Subcutaneous abdominal adipose tissue (tissue), 5 donors: ENCODE measurements at regions not wholly inside any gene's neighbourhood (a gene's known extent, or its start where the extent isn't known, plus 50 kb on each side); places are given as distances from the start of the nearest gene placed in this dataset.

ENCODE experiments used
- H3K27ac ChIP-seq: one replicate; pipeline ENCODE4 v1.7.0; 2013; ENCODE audit warnings: low read depth, mild to moderate bottlenecking, inconsistent platforms, low read length, moderate library complexity
- H3K27me3 ChIP-seq, 5 donors: one replicate each; pipeline ENCODE4 v1.7.0; 2013; ENCODE audit warnings: low read length in 5 of 5, inconsistent platforms in 1 of 5; ENCODE audit not compliant: control insufficient read depth in 5 of 5, insufficient read depth in 4 of 5
- H3K36me3 ChIP-seq, 5 donors: one replicate each; pipeline ENCODE4 v1.7.0; 2013; ENCODE audit warnings: low read length in 5 of 5; ENCODE audit not compliant: control insufficient read depth in 5 of 5, insufficient read depth in 5 of 5
- H3K4me1 ChIP-seq, 5 donors: one replicate each; pipeline ENCODE4 v1.7.0; 2013; ENCODE audit warnings: low read length in 5 of 5, mild to moderate bottlenecking in 3 of 5, moderate library complexity in 1 of 5; ENCODE audit not compliant: control insufficient read depth in 5 of 5, insufficient read depth in 5 of 5
- H3K4me3 ChIP-seq, 5 donors: one replicate each; pipeline ENCODE4 v1.7.0; 2013; ENCODE audit warnings: low read length in 5 of 5, low read depth in 1 of 5
- H3K9ac ChIP-seq, 5 donors: one replicate each; pipeline ENCODE4 v1.7.0; 2013; ENCODE audit warnings: low read length in 5 of 5, mild to moderate bottlenecking in 4 of 5, moderate library complexity in 3 of 5
- H3K9me3 ChIP-seq, 5 donors: one replicate each; pipeline ENCODE4 v1.7.0; 2013; ENCODE audit warnings: low read length in 5 of 5; ENCODE audit not compliant: control insufficient read depth in 5 of 5
- donor health status: healthy.
- donor health status: healthy.
- donor health status: healthy.
- donor health status: healthy.
- donor health status: healthy.

DNA sequence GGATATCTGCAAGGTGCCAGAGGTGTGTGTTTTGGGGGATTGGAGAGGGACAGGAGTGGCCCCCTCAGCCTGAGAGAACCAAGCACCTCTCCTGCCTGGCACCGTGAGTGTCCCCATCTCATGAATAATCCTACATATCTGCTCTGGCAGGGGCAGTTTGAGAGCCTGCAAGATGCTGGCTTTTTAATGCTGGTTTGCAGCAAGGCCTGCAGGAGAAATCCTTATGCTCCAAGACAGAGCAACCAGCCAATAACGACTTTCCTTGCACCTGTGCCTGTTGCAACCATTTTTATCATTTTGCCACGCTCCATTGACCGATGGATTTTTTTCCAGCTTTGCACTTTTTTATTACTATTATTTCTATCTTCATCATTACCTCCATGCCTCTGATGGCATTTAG, 259.4 kb upstream of the SKOR2 start:
- Histone ChIP-seq H3K27ac (no peak overlapping the region), H3K9me3 (no peaks in the 10 kb centered on the region), H3K36me3 (no peaks in the 10 kb centered on the region), H3K27me3 (peaks cover 0 to 2% (median 0%) of the 10 kb centered on the region in 5 donors), H3K4me3 (no peak overlapping the region), H3K4me1 (no peaks in the 10 kb centered on the region), H3K9ac (no peak overlapping the region)

DNA sequence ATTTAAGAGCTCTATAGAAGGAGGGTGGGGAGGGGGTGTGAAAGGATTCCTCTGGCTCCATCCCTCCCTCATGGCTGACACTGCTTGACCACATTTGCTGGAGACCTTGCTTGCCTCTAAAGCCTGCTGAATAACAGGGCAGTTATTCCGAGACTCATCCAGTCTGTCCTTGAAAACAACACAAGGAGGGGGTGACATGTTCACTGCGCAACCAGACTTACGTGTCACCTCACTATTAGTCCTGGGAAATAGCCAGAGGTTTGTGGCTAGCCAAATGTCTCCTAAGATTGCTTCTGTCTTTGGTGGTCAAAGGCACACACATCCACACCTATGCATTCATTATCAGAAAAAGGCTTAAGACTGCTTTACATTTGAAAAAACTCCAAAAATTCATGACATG, 256.2 kb upstream of the SKOR2 start:
- Histone ChIP-seq H3K27ac (no peak overlapping the region), H3K27me3 (peaks cover 0 to 2% (median 0%) of the 10 kb centered on the region in 5 donors), H3K4me3 (no peak overlapping the region), H3K36me3 (no peaks in the 10 kb centered on the region), H3K9ac (no peak overlapping the region), H3K9me3 (no peaks in the 10 kb centered on the region), H3K4me1 (no peaks in the 10 kb centered on the region)

DNA sequence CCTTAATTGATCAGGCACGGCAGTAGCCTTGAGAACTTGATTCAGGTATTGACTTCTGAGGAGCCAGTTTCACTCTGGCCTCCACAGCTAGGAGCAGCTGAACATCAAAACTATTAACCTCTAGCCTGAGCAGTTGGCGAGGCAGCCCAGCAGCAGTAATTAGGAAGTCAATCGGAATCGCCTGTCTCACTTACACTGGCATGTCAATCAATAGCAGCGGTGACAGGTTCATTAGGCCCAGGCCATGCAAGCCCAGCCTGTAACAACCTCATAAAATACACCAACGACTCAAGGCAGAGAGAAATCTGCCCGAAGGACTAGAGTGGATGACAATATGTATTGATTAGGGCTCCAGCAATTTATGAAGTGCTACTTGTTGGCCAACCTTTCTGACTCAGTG, 255.4 kb upstream of the SKOR2 start:
- Histone ChIP-seq H3K27ac (no peak overlapping the region), H3K4me3 (no peak overlapping the region)

DNA sequence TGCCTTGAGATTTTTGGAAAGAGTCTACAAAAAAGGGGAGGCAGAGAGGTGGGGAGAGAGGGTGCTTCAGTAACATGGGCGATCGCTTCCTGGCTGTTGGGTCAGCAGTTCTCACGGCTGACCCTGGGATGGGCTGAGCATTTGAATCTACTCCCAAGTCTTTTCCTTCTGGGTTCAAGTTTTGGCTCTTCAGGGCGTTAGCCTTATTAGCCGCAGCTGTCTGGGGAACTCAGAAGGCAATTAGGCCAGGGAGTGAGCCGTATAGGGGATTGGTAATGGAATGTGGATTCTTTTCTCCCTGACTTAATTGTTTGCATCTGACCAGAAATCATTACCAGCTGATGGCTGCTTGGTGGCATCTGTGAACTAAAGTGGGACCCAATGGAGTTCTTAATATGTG, 250.5 kb upstream of the SKOR2 start:
- Histone ChIP-seq H3K9me3 (peaks cover 0 to 5% (median 0%) of the 10 kb centered on the region in 5 donors), H3K27ac (no peak overlapping the region), H3K4me1 (no peaks in the 10 kb centered on the region), H3K36me3 (no peaks in the 10 kb centered on the region), H3K9ac (no peak overlapping the region), H3K27me3 (peaks cover 0 to 2% (median 0%) of the 10 kb centered on the region in 5 donors), H3K4me3 (no peak overlapping the region)

More for the DNA sequence above, 255.4 kb upstream of the SKOR2 start:
- no peaks in the 10 kb centered on the region for H3K4me1 ChIP-seq
- H3K27me3 ChIP-seq: peaks cover 0 to 2% (median 0%) of the 10 kb centered on the region in 5 donors
- no peaks in the 10 kb centered on the region for H3K9me3 ChIP-seq
- no peaks in the 10 kb centered on the region for H3K36me3 ChIP-seq
- H3K9ac ChIP-seq: no peak overlapping the region

DNA sequence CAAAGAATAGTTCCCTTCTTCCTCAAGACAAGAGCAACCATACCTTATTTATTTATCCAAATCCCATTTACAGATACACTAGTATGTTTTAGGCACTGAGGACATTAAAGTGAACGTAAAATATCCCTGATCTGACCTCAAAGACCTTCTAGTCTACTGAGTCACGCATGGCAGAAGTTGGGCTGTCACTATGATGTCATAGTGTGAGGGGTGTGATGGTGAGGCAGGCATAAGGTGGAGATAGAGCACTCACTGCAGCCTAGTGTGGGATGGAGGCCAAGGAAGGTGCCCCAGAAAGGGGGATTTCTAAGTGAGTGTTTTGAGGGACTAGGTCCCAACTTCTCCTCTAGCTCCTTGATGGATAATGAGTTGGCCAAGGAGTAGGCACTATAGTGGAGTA, 249.5 kb upstream of the SKOR2 start:
- Histone ChIP-seq H3K4me1 (no peaks in the 10 kb centered on the region), H3K27me3 (peaks cover 0 to 2% (median 0%) of the 10 kb centered on the region in 5 donors), H3K9me3 (peaks cover 0 to 5% (median 0%) of the 10 kb centered on the region in 5 donors), H3K4me3 (no peak overlapping the region), H3K9ac (no peak overlapping the region), H3K27ac (no peak overlapping the region), H3K36me3 (no peaks in the 10 kb centered on the region)

DNA sequence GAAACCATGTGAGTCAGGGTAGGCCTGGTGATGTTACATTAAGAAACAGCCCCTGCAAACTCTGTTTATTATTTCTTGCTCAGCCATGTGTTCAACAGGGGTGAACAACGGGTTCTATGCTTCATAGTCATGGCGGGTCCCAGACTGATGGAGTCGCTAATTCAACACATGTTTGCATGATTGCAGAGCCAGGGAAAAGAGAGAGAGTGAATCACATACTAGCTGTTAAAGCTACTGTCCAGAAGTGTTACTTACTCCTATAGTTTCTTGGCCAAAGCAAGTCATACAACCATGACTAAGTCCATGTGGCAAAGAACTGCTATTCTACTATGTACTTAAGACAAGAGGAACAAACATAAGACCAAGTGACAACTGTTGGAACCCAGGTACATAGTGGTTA, 241.2 kb upstream of the SKOR2 start:
- H3K27me3 ChIP-seq: no peaks in the 10 kb centered on the region
- H3K4me3 ChIP-seq: no peak overlapping the region
- H3K9ac ChIP-seq: no peak overlapping the region
- no peaks in the 10 kb centered on the region for H3K36me3 ChIP-seq
- no peaks in the 10 kb centered on the region for H3K4me1 ChIP-seq
- no peaks in the 10 kb centered on the region for H3K9me3 ChIP-seq
- no peak overlapping the region for H3K27ac ChIP-seq

DNA sequence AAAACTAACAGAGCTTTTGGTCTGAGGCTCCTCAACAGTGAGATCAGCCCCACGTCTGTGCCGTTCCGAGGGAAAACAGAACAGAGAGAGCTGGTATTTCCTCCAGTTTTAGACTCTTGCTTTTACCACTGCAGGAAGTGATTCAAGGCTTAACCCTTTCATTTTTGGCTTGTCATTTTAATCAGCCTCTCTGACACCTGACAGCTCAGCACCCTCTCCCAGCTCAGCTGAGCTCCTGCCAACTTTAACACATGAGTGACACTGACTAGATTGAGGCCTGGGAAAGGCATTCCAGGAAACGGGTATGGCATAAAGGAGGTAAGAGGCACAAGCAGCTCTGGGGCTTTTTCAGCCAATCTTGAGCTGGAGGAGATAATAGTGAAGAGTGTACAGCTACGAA, 239.4 kb upstream of the SKOR2 start:
- H3K27me3 ChIP-seq: peaks cover 0 to 3% (median 0%) of the 10 kb centered on the region in 5 donors
- no peaks in the 10 kb centered on the region for H3K36me3 ChIP-seq
- H3K4me1 ChIP-seq: no peaks in the 10 kb centered on the region
- no peak overlapping the region for H3K4me3 ChIP-seq
- H3K27ac ChIP-seq: no peak overlapping the region
- H3K9ac ChIP-seq: no peak overlapping the region
- no peaks in the 10 kb centered on the region for H3K9me3 ChIP-seq

DNA sequence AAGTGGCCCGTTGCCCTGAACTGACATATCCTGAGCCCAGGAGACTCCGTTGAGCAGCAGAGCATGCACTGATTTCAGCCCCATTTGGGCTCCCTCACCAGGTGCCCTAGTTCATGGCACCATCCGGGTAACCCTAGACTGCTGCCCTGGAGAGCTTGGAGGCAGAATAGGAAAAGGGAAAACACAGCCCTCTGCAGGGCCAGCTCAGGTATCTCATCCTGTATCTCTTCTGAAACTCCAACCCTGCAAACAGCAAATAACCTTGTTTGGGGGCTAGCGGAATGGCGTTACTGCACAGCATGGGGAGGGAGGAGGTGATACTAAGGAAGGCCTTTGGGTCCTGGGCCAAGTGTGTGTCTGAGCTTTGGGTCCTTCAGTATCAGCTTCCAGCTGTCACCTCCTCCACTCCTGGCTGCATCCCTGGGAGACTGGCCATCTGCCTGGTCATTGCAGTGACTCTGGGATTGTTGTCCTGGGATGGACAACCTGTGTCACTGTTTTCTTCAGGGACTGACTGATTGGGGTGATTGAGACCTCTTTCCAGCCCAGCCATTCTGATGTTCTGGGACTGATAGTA, 233.8 kb upstream of the SKOR2 start:
- H3K27me3 ChIP-seq: peaks cover 3 to 10% (median 4%) of the 10 kb centered on the region in 5 donors
- no peaks in the 10 kb centered on the region for H3K4me1 ChIP-seq
- no peak overlapping the region for H3K27ac ChIP-seq
- H3K36me3 ChIP-seq: no peaks in the 10 kb centered on the region
- H3K9ac ChIP-seq: no peak overlapping the region
- no peak overlapping the region for H3K4me3 ChIP-seq
- H3K9me3 ChIP-seq: no peaks in the 10 kb centered on the region

DNA sequence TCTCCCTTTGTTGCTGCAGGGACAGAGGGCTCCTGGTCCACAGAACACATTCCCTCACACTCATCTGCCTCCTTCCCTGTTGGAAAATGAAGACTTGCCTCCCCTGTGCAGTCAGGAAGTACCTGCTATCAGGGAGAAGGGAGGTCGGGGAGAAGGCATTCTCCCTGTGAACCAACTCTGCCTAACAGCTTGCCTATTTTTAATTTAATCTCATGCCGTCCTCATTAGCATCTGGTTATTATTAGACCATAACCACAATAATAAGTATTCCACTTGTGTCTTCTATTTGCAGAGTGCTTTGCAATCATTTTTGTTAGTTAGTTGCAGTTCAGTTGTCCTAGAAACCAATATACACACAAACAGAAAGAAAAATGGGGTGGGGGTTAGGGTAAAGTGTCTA, 232.6 kb upstream of the SKOR2 start:
- Histone ChIP-seq H3K4me3 (no peak overlapping the region), H3K27ac (no peak overlapping the region), H3K4me1 (no peaks in the 10 kb centered on the region), H3K9me3 (no peaks in the 10 kb centered on the region), H3K36me3 (no peaks in the 10 kb centered on the region), H3K9ac (no peak overlapping the region), H3K27me3 (peaks cover 3 to 10% (median 4%) of the 10 kb centered on the region in 5 donors)

DNA sequence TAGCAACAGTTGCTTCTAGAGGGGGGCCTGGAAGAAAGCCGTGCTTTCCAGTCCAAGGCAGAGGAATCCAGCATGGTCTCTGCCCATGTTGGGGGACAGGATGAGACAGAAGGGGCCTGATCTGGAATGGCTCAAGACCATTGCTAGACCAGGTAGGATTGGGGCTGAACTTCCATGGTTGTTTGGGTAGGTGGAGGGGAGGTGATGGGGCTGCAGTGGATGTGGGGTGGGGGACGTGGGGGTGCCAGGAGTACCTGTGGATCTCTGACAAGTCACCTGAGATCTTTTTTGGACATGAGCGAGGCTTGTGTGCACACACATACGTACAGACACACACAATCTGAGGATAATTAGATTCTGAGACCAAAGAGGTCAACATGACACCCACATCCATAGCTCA, 228.7 kb upstream of the SKOR2 start:
- H3K4me1 ChIP-seq: no peaks in the 10 kb centered on the region
- no peaks in the 10 kb centered on the region for H3K36me3 ChIP-seq
- H3K27me3 ChIP-seq: peaks cover 0 to 8% (median 3%) of the 10 kb centered on the region in 5 donors
- no peak overlapping the region for H3K27ac ChIP-seq
- H3K9ac ChIP-seq: no peak overlapping the region
- no peaks in the 10 kb centered on the region for H3K9me3 ChIP-seq
- no peak overlapping the region for H3K4me3 ChIP-seq
